GM18511 (cell line): ENCODE measurements at regions not wholly inside any gene's neighbourhood (a gene's known extent, or its start where the extent isn't known, plus 50 kb on each side); places are given as distances from the start of the nearest gene placed in this dataset.
"Not testable (repeated sequence)": the region's sequence is repeated elsewhere in the genome, so short reads cannot be mapped to it uniquely, and the experiment has no call there.

Experiments
- ATAC-seq: cut with Tn5 transposase; IDR thresholded peaks from one replicate; pipeline ENCODE4 v1.9.1; 2021; ENCODE audit warnings: mild to moderate bottlenecking, moderate library complexity; ENCODE audit not compliant: unreplicated experiment

DNA sequence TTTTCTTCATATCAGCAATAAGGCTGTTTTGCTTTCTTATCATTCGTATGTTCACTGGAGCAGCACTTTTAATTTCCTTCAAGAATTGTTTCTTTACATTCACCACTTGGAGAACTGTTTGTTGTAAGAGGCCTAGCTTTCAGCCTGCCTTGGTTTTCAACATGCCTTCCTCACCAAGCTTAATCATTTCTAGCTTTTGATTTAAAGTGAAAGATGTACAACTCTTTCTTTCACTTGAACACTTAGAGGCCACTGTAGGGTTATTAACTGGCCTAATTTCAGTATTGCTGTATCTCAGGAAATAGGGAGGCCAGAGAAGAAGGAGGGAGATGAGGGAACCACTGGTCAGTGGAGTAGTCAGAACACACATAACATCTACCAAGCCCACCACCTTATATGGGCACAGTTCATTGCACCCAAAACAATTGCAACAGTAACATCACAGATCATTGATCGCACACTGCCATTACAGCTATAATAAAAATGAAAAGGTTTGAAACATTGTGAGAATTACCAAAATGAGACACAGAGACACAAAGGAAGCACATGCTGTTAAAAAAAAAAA lies 181.4 kb upstream of the TUBA3C start:
- peak; percentile 61 for ATAC-seq

DNA sequence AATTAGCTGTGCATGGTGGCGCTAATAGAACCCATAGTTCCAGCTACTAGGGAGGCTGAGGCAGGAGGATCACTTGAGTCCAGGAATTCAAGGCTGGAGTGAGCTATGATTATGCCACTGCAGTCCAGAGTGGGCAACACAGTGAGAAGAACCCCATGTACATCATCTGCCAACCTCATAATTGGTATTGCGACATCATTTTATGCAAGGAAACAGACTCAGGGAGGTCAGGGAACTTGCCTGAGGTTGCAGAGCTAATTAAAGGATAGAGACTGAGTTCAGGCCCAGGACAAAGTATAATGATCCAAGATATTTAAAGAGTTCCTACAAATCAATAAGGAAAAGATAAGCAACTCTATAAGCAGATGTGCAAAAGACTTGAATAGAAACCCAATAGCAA lies 178.1 kb upstream of the TUBA3C start:
- not testable (repeated sequence) for ATAC-seq

DNA sequence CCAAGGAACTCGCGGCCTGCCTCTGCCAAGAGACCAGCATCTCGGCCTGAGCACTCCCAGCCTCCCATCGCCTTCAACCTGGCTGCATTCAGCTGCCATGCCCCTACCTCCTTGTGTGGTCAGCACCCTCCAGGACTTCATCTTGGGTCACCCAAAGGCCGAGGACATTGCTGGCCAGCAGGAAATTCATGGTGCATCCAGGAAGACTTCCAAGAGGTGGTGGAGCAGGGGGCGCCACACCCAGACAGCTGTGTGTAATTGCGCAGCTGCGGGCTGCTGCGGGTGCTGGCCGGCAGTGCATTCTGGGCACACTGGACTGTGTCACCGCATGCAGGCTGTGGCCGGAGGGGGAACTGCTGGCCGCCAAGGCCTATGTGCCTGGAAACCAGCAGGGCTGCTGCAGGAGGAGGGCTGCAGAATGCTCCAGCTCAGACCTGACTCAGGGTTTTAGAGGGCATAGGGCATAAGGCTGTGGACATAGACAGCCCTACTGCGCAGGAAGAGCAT lies 164.3 kb upstream of the TUBA3C start:
- ATAC-seq, result no peak

DNA sequence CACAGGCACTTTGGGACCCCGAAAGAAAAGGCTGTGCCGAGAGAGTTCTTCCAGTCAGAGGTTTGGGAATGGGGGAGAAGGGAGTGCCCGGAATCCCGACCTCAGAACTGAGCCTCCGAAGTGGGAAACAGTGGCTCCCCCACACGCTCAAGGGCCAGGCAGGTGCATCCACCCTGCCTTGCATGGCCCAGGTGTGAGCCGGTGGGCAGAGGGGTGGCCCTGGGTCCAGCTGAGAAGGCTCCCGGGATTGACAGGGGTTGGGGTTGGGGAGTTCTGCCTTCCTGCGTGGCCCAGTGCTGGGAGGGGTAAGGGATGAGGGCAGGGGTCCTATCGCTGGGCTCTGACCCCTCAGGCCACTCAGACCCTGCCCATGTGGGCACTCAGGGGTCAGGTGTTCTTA lies 163.5 kb upstream of the TUBA3C start:
- peak; percentile 38 for ATAC-seq

DNA sequence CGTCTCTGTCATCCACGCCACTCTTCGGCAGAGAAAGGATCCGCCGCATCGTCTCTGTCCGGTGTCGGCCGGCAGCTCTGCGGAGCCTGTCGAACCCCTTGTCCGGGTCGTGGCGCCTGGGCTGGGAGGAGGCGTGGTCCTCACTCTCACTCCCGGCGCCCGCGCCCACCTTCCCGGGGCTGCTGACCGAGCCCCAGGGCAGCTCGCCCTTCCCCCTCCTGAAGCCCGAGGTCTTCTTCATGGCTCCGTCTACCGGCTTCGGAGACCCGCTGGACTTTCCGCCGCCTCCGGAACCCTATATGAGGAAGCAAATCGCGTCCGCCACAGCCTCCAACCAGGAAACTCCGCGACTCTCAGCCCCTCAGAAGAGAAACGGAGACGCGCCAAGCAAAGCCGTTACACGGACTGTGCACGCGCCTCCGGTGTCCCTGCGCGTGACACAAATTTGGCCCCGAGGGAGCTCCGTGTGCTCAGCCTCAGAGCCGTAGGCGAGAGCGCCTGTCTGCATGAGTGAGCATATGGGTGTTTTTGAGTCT lies 163.0 kb upstream of the TUBA3C start:
- ATAC-seq, result peak; percentile 87

DNA sequence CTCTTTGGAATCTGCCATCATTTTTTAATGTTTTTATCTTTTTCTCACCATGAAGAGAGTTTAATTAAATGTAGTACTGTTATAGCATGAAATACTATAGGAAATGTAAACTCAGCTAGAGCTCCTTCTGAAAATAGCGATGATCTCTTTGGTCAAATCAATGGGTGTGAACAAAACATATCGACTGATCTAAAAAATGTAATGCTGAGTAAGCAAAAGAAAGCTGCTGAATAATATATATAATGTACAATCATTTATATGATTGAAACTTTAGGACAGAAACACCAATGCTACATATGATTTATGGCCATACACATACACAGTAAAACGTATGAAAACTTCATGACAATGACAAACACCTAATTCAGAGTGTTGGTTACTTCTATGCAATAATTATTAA lies 150.8 kb upstream of the TUBA3C start:
- no peak for ATAC-seq

DNA sequence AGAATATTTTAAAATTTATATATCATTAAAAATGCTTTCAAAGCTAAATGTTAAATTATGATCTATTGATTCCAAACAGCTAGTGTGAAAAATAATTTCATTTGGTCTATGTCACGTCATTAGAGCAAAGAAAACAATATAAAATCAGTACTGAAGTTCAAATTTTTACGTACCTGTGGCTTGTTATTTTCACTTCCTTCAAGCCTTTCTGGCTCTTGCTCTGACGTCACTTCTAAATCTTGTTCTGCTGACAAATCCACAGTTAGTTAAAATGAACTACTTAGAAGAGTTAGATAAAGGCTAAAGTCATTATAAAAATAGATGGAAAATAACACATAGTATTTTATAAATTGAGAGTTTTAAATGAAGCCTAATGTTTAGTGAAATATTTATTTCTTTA lies 147.7 kb upstream of the TUBA3C start:
- no peak for ATAC-seq

DNA sequence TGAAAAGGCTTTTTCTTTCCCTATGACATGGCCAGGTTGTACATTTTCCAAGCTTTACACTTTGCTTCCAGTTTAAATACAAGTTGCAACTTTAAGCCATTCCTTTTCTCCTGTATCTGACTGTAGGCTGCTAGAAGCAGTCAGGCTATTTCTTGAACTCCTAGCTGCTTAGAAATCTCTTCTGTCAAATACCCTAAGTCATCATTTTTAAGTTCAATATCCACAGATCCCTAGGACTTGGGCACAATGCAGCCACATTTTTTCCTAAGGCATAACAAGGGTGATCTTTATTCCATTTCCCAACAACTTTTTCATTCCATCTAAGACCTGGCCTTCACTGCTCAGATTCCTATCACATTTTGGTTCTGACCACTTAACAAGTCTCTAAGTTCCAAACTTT lies 142.7 kb upstream of the TUBA3C start:
- ATAC-seq, result no peak

DNA sequence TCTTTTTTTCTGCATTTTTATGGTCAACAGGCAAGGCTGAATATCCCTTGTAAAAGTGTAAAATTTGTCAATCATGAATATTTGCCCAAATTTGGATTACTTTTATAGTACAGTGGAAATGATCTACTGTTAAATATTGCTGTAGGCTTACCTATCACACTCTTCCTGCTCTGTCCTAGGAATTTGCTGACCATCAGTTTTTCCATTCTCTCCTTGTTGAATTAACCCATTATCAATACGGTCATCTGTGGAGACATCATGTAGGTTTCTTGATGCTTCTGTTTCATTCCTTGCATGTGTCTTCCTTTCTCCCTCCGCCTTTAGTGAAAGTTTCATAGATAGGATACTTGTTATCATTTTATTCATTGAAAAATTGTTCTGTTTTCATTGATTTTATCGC lies 139.6 kb upstream of the TUBA3C start:
- no peak for ATAC-seq

DNA sequence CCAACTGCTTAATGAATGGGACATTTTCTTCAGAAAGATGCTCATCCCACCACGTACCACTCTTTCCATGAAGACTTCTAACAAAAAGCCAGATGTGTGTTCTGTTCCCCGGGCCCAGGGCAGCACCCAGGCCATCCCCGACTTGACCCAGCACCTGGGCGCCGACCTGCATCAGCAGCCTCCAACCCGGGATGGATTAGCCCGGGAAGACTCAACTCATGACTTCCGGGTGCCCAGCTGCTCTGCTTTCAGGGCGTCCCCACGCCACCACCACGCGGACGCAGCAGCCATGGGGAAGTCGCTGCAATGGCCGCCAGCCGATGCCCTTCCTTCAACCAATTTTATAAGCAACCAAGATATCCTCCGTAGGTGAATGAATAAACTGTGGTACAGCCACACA lies 123.8 kb upstream of the TUBA3C start:
- ATAC-seq, result no peak

DNA sequence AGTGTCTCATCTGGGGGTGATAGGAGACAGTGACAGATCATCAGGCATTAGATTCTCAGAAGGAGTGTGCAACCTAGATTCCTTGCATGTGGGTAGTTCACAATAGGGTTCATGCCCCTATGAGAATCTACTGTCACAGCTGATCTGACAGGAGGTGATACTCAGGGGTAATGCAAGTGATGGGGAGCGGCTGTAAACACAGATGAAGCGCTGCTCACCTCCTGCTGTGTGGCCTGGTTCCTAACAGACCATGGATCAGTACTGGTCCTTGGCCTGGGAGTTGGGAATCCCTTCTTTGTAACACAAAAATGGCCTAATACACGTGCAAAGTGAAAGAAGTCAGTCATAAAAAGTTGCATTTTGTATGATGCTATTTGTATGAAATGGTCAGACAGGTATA lies 107.6 kb upstream of the TUBA3C start:
- no peak for ATAC-seq

DNA sequence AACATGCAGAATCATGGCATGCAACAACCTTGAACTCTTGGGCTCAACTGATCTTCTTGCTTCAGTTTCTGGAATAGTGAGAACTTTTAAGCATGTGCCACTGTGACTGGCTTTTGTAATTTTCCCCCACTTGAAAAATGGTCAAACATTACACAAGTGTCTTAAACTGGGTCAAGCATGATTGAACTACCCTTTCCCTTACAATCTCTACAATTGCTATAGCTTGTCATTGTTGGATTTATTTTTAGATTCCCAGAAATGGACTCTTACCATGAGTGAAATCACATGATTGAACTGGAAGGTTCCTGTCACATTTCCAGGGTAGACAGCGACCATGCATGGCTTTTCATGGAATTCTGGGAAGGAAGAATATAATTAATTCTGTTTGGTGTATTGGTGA lies 102.2 kb upstream of the TUBA3C start:
- ATAC-seq, result no peak

DNA sequence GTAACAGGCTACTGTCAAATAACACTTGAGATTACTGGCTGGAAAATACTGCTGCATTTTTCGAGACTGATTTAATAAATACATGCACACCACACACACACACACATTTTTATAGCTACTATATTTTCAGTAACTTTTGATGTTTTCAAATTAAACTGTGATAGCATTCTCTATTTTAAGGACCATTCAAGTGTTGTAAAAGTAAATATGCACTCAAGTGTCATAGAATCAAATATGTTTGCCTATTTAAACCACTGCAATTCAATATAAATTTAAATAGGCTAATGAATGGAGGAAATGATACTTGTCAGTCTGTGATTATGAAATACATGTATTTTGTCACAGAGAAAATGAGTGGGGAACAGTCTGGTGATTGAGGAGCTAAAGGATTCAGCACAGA lies 86.7 kb upstream of the TUBA3C start:
- ATAC-seq, result no peak

DNA sequence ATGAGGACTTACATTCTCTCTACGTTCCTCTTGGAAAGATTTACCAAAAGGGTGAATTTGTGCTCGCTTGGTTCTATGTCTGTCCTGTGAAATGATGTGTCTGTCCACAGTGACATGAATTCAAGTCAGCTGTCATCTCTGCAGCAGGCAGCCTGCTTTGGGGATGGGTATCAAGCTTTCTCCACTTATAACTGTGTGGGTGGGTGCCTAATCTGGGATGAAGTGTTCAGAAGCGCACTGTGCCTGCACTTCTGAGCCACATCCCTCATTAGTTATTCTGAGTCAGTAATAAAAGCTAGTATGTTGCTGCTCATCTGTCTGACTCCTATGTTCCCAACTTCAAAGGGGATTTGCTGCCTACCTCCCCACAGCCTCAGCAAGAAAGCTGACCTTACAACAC lies 86.1 kb upstream of the TUBA3C start:
- ATAC-seq, result no peak

DNA sequence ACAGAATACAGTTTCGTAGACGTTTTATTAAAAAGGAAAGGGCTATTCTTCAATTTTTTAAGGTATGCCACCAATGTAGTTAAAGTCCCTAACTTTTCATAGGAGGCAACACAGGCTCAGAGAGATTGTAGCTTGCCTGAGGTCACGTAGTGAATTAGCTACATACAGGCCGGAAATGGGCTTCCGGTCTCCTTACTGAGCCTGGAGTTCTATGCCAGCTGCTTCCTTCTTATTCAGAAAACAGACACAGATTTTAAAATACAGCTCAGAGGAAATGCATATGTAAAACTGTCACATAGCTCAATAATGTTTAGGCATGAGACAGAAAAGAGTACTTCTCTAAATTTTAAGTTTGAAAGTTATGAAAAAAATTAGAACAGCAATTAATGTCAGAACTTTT lies 85.4 kb upstream of the TUBA3C start:
- ATAC-seq, result no peak

DNA sequence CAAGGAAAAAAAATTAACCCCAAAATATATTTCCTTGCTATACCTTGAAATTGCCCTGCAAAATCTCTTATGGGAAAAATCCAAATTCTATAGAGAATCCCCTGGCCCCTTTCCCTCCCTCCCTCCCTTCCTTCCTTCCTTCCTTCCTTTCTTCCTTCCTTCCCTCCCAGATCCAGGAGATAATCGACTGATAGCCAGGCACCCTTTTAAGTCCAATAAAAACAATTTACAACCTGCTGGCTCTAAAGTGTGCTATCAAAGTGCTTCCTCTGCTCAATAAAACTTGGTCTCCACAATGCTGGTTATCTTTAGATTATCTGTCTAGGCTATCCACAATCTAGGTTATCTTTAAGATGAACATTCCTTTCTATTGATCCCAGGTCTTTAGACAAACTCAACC lies 83.1 kb upstream of the TUBA3C start:
- ATAC-seq, result no peak

DNA sequence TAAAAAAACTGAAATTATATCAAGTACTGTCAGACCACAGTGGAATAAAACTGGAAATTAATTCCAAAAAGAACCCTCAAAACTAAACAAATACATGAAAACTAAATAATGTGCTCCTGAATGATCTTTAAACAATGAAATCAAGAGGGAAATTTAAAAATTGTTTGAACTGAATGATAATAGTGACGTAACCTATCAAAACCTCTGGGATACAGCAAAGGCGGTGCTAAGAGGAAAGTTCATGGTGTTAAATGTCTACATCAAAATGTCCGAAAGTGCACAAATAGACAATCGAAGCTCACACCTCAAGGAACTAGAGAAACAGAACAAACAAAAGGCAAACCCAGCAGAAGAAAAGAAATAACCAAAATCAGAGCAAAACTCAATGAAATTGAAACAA lies 70.8 kb upstream of the TUBA3C start:
- ATAC-seq, result no peak

DNA sequence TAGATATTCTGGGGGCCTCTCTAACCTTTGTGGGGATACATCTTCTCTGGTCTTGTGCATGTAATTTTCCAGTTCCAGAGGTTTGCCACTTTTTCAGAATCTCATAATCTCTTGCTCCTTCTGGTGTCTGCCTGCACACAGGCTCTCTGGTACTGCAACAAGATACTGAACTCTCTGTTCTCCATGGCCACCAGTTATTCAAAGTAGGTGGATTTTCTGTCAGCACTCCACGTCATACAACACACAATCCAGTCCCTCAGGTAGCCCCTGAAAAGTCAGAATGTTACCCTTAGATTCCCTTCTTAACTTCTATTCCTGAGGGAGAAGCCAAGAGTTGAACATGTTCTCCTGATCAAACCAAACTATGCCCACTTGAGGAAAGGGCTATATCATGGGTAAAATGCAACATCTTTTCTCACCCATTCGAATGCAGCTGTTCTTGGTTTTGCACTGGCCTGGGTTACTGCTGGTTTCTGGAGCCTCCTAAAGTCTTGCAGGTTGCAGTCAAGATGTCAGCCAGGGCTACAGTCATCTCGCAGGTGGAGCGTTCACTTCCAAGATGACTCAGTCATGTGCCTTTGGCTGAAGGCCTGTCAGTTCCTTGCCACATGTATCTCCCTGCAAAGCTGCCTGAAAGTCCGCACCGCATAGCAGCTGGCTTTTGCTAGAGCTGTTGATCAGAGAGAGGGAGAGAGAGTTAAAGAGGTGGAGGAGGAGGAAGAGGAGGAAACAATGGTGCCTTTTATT lies 57.7 kb upstream of the TUBA3C start:
- peak; percentile 93 for ATAC-seq
